HG03575 (cell line): ENCODE measurements at regions not wholly inside any gene's neighbourhood (a gene's known extent, or its start where the extent isn't known, plus 50 kb on each side); places are given as distances from the start of the nearest gene placed in this dataset.
"Not testable (repeated sequence)": the region's sequence is repeated elsewhere in the genome, so short reads cannot be mapped to it uniquely, and the experiment has no call there.

Source experiments
- ATAC-seq: cut with Tn5 transposase; IDR thresholded peaks from one replicate; pipeline ENCODE4 v1.9.1; 2021; ENCODE audit not compliant: unreplicated experiment, insufficient number of reproducible peaks, low FRiP score; ENCODE audit errors: extremely low read depth

- ATAC-seq, result no peak
Measured at GRCh38 chr17:77287432-77288068, 146.8 kb downstream of the SEC14L1 start.

DNA sequence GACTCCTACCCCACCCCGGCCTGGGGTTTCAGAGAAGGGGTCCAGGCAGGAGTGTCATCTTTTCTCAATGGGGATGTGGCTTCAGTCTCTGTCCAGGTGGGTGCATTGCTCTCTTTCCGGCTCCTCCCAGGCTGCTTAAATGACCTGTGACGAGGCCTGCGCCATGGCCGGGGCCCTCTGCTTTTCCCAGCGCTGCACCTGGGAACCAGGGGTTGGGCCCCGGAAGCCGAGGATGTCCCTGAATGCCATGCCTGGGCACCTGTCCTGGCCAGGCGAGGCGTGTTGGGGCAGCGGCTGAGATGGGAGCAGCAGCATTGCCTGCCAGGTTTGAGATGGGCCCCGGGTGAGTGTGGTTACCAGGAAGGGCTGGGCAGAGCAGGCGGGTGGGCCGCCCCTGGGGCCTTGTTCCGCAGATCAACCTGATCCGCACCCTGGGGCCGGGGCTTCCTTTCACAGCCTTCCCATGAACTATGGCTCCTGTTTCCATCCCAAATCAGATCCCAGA lies 147.4 kb downstream of the SEC14L1 start:
- ATAC-seq, result no peak

DNA sequence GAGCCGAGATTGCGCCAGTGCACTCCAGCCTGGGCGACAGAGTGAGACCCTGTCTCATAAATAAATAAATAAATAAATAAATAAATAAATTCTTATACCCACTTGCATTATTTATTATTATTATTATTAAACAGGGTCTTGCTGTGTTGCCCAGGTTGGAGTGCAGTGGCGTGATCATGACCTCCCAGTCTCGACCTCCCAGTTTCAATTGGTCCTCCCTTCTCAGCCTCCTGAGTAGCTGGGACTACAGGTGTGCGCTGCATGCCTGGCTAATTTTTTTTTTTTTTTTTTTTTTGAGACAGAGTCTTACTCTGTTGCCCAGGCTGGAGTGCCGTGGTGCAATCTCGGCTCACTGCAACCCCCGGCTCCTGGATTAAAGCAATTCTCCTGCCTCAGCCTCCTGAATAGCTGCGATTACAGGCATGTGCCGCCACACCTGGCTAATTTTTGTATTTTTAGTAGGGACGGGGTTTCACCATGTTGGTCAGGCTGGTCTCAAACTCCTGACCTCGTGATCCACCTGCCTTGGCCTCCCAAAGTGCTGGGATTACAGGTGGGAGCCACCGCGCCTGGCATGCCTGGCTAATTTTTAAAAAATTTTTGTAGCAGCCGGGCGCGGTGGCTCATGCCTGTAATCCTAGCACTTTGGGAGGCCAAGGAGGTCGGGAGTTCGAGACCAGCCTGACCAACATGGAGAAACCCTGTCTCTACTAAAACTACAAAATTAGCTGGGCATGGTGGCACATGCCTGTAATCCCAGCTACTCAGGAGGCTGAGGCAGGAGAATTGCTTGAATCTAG lies 150.2 kb downstream of the SEC14L1 start:
- not testable (repeated sequence) for ATAC-seq

DNA sequence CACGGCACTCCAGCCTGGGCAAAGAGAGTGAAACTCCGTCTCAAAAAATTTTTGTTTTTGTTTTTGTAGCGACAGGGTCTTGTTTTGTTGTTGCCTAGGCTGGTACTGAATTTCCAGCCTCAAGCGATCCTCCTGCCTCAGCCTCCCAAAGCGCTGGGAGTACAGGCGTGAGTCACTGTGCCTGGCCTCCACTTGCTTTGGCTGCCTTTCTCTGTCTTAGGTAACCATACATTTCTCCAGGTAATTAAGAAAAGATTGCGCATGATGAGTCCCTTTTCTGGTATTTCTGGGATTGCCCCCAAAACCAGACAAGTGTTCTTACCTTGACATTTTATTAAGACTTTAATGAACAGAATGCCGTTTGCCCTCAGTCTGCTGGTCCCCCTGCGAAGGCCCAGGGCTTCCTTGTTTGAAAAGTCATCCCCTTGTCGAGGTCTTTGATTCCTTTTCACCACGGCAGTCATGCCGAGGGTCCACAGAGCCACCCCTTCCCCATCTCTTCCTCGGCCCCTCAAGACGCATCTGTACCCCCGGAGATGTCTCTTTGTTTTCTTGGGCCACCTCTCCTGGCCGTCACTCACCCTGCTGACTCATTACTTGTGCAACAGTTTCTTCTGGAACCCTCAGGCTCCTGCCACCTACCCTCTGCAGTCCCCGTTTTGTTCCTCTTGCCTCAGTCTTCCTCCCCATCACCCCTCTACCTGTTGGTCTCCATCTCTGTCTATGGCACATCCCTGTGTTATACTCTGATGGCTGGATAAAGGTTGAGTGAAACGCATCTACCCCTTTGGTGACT lies 151.0 kb downstream of the SEC14L1 start:
- no peak for ATAC-seq

GRCh38 chr17:77294761-77295160 lies 154.0 kb downstream of the SEC14L1 start:
- no peak for ATAC-seq

DNA sequence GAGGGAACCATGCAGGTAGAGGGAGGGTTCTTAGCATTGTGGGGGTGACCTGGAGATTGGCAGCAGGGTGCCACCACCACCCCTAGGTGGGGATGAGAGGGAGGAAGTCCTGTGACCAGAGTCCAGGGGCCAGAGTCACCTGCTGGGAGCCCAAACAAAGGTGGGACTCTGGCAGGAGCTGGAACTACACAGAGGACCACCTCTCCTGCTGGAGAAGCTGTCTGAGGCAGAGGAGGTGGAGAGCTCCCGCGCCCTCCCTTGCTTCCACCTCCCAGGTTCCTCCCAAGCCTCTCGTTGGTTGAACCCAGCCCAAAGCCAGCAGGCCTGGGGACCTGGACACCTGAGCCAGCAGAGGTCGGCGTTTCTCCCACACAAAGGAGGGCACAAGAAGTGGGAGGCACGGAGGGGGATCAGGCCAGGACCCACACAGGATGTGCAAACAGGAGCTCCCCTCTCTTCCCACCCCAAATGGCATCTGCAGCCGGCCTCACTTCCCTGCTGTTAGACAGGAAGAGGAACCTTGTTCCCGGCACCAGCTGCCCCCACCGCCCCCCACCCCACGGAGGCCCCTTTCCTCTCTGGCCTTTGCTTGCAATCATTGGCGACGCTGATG lies 154.6 kb downstream of the SEC14L1 start:
- no peak for ATAC-seq

DNA sequence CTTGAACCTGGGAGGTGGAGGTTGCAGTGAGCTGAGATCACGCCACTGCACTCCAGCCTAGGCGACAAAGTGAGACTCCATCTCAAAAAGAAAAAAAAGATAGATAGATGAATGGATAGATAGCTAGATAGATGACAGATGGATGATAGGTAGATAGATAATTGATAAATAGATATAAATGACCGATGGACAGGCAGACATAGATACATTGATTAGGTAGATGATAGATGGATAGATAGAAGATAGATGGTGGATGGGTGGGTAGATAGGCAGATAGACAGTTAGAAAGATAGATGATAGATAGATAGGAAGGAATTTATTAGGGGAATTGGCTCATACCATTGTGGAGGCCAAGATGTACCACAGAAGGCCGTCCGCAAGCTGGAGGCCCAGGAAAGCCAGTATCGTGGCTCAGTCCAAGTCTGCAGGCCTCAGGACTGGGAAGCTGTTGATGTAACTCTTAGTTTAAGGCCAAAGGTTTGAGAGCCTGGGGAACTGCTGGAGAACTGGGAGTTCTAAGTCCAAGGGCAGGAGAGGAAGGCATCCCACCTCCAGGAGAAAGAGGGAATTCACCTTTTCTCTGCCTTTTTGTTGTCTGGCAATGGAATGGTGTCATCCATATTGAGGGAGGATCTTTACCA lies 156.1 kb downstream of the SEC14L1 start:
- no peak for ATAC-seq

DNA sequence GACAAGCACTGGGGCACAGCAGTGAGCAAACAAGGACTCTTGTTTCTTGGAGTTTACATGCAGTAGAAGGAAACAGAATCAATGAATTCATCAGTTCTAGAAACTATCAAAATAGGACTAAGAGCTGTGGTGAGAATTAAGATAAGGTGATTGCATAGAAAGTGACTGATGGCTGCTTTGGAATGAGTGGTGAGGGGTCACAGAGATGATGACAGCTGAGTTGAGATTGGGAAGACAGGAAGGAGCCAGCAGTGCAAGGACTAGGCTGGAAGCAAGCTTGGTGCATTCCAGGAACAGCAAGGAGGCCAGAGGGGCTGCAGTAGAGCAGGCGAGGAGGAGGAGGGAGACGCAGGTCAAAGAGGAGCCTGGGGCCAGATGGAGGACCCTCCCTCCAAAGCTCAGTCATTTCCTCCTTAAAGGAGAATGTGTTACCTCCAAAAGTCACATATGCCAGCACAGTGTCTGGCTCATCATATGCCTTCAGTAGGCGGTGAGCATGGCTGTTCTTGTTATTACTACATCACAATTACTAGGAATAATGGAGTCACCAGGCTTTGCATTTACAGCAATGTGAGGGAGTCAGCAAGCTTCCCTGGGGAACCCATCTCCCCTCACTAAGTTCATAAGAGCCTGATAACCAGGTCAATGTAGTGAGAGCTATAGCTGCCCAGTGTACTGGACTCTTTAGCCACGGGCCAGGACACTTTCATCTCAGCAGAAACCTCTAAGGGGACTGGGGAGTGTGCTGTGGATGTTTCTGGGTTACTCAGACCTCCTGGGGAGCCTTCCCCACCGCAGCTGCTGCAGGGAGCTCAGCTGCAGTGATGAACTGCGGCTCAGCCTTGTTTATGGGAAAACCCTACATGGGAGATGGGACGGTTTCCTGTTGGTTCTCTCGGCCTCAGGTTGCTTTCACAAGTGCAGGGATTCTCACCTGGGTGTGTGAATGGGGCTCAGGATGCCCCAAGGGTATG lies 157.2 kb downstream of the SEC14L1 start:
- ATAC-seq, result no peak

DNA sequence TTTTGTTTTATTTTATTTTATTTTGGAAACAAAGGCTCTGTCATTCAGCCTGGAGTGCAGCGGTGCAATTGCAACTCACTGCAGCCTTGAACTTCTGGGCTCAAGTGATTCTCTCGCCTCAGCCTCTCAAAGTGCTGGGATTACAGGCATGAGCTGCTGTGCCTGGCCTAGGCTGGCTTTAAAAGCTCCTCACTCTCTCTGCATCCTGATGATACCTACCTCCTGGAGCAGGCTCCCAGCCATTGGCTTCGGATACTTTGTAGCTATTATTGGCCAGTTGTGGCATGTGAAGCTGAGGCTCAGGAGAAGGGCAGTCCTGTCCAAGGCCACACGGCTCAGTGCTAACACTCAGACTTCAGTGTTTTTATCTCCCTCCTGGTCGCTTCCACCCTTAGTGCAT lies 158.0 kb downstream of the SEC14L1 start:
- ATAC-seq, result no peak

- no peak for ATAC-seq
Measured at GRCh38 chr17:77299256-77300015, 158.7 kb downstream of the SEC14L1 start.

DNA sequence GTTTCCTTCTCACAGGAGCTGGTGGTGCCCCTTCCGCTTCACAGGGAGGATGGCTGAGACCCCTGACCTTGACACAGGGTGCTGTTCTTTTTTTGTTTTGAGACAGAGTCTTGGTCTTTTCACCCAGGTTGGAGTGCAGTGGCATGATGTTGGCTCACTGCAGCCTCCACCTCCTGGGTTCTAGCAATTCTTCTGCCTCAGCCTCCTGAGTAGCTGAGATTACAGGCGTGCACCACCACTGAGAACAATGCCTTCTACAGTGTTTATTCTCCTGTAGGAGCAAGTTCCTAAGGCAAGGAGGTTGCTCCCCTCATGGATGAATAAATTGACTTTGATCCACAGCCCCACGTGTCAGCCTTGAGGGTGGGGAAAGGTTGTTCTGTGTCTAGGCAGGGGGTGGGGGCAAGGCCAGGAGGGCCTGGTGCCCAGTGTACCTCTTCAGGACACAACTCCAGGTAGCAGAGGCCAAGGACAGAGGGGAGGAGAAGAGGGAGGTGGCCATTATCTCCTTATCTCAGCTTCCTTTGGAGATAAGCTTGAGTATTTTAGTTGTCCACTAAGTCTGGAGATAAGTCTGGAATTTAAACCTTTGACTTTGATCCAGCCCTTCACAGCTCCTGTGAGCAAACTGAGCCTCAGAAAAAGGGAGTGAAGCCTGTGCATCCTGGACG lies 159.4 kb downstream of the SEC14L1 start:
- ATAC-seq, result no peak

DNA sequence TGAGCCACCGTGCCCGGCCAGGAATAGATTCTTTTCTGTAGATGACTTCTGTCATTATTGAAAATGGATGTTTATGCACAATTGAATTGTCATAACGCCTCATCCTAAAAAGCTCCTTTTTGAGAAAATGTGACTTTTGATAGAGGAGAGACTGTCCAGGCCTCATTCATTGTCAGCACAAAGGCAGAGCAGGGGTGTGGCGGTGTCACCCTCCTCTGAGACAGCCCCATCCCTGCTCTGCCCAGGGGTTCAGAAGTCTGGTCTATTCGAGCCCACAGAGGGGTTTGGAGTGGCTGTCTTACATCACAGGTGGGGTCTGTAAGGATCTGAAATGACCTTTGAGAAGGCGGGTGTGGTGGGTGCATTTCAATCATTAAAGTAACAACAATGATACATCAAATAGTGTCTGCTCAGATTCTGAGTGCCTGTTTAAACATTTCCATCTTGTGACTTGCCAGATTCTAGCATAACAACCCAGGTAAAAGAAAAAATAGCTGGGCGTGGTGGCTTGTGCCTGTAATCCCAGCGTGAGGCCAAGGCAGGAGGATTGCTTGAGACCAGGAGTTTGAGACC lies 161.0 kb downstream of the SEC14L1 start:
- no peak for ATAC-seq

- ATAC-seq, result no peak
Measured at GRCh38 chr17:77302682-77303081, 161.9 kb downstream of the SEC14L1 start.

GRCh38 chr17:77303620-77304019 lies 162.9 kb downstream of the SEC14L1 start:
- no peak for ATAC-seq

DNA sequence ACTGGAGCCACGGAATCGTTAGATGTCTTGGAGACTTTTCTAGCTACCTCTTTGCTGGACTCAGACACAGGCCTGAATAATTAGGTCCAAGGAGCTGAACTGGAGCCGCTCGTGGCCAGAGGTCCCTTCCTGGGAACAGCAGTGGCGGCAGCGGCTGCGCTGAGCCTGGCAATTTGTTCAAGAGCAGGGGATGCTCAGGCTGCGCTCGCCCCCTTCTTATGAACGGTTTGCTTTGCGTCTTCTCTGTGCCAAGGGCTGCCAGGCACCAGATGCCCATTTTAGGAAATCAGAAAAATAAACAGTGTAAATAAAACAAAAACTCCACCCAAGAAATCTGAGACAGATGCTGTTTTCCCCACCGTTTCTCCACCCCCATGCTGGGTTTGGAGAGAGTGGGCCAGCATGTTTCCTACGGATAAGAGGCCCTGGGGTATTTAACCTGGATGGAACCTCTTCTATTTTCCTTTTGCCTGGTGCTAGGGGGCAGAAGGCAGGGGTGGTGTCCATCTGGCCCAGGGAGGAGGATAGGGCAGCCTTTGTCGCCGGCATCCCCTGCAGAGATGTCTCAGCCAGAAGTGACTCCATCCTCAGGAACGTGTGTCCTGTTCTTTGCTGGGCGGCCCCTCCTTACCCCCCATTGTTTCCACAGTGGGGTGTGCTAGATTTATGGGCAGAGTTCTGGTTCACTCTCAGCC lies 163.4 kb downstream of the SEC14L1 start:
- no peak for ATAC-seq
